GM20000 (cell line): ENCODE measurements at regions not wholly inside any gene's neighbourhood (a gene's known extent, or its start where the extent isn't known, plus 50 kb on each side); places are given as distances from the start of the nearest gene placed in this dataset.

Source experiments
- DNase-seq: peaks from one replicate; pipeline ENCODE4 v3.0.0; 2012; ENCODE audit warnings: low spot score
- TF ChIP-seq, protein P1 (sequence below): IDR thresholded peaks from 2 replicates; pipeline ENCODE4 v1.5.1; 2012; ENCODE audit warnings: mild to moderate bottlenecking, control low read depth; ENCODE audit errors: extremely low read depth, missing control alignments

- TF ChIP-seq, protein P1, sequence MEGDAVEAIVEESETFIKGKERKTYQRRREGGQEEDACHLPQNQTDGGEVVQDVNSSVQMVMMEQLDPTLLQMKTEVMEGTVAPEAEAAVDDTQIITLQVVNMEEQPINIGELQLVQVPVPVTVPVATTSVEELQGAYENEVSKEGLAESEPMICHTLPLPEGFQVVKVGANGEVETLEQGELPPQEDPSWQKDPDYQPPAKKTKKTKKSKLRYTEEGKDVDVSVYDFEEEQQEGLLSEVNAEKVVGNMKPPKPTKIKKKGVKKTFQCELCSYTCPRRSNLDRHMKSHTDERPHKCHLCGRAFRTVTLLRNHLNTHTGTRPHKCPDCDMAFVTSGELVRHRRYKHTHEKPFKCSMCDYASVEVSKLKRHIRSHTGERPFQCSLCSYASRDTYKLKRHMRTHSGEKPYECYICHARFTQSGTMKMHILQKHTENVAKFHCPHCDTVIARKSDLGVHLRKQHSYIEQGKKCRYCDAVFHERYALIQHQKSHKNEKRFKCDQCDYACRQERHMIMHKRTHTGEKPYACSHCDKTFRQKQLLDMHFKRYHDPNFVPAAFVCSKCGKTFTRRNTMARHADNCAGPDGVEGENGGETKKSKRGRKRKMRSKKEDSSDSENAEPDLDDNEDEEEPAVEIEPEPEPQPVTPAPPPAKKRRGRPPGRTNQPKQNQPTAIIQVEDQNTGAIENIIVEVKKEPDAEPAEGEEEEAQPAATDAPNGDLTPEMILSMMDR: no peak
- no peak for DNase-seq
Observed at GRCh38 chr6:21507811-21508210, 85.7 kb upstream of the SOX4 start.

DNA sequence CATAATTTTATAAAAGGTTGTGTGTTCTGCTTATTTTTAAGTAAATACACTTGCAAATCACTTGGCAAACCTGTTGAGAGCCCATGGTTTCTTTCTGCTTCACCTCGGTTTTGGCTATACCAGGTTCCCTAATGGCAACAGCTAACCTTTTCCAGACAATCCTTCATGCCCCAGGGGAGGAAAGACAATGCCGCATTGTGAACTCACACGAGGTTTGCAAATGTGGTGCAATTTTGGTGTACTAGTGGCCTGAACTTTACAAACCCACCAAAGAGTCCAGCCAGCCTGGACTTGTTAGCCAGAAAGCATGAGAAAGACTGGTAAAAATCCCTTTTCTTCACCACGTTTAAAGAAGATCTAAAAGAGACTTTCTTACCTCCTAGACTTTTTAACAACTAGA is 84.8 kb upstream of the SOX4 start:
- DNase-seq: no peak
- TF ChIP-seq, protein P1: no peak

DNA sequence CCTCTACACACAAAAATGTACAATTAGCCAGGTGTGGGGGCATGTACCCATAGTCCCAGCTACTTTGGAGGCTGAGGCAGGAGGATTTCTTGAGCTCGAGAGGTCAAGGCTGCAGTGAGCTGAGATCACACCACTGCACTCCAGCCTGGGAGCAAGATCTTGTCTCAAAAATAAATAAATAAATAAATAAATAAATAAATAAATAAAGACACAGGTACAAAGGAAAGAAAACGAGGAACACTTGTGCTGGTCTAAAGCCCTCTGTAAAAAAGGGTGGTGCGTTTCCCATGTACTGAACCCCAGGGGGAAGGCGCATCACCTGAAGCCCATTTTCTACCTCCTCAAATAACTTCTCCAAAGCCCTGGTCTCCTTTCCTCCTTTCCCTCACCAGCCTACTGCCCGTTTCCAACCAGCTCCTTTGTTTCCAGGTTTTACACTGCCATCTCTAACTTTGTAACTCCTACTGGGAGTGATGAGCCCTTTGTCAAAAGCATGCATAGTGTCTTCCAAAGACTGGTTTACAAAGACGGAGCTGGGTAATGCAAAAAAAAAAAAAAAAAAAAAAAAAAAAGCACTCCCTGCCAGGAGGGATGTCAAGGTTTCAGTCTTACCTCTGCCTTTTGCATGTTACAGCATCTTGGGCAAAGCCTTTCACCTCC is 81.5 kb upstream of the SOX4 start:
- TF ChIP-seq, protein P1: no peak
- DNase-seq: no peak

DNA sequence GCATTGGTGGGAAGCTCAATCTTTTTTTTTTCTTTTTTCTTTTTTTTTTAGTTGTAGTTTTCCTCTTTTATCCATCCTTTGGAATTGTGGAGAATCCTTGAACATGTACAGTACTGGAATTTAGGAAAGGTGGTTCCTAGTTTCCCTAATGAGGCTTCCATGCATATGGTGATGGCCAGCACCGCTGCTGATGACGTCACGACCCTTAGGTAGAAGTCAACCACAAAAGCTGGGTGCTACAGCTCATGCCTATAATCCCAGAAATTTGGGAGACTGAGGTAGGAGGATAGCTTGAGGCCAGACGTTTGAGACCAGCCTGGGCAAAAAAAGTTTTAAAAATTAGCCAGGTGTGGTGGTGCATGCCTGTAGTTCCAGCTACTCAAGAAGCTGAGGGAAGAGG is 79.3 kb upstream of the SOX4 start:
- DNase-seq: no peak
- TF ChIP-seq, protein P1: no peak

- TF ChIP-seq, protein P1: no peak
- DNase-seq: no peak
Observed at GRCh38 chr6:21518317-21518716, 75.2 kb upstream of the SOX4 start.

DNA sequence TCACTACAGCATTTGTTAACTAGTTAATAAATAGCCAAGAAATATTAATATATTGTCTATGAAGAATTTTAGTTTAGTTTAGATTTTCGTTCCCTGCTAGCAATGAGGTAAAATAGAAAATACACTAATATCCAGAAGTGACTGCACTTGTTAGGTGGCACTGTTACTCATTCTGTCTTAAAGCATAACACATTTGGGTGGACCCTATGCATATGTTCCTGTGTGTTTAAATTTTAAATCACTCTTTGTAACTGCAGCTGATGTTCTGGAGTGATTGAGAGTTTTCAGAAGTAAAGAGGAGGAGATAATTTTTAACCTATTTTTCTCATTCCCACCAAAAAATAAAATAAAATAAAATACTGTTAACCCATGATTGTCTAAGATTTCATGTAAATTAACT is 73.9 kb upstream of the SOX4 start:
- TF ChIP-seq, protein P1: no peak
- DNase-seq: no peak

DNA sequence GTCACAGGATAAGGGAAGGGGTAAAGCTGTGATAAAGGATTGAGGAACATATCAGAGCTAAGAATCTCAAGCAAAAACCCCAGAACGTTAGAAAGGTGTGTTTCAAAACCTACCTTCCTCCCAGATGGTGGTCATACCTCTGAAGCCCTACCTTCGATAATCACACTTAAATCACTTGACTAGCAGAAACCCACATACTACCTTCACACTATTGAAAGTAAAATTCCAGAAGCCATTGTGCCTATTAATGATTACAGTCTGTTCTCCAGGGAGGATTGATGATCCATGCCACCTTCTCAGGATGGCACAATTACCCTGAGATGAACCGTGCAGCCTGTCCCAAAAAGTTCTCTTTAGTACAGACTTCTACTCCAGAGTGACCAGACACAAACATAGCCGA is 72.3 kb upstream of the SOX4 start:
- DNase-seq: no peak
- TF ChIP-seq, protein P1: no peak
